Ascending aorta (tissue), 2 donors: ENCODE measurements at regions not wholly inside any gene's neighbourhood (a gene's known extent, or its start where the extent isn't known, plus 50 kb on each side); places are given as distances from the start of the nearest gene placed in this dataset.

Experiments used
- DNase-seq, 2 donors: peaks; one replicate each; pipeline ENCODE4 v3.0.0-alpha.2; 2019; ENCODE audit warnings: low spot score in 2 of 2
- H3K27ac ChIP-seq, 2 donors: fragments of 200-600 bp; sonication (generic); one replicate each; pipeline ENCODE4 v1.5.1; 2016 to 2017; ENCODE audit warnings: mild to moderate bottlenecking in 1 of 2
- H3K27me3 ChIP-seq: fragments of 200-600 bp; sonication (generic); one replicate; pipeline ENCODE4 v1.5.1; 2017
- H3K36me3 ChIP-seq, 2 donors: fragments of 200-600 bp; sonication (generic); one replicate each; pipeline ENCODE4 v1.5.1; 2016
- H3K4me1 ChIP-seq, 2 donors: fragments of 200-600 bp; sonication (generic); one replicate each; pipeline ENCODE4 v1.5.1; 2016 to 2017; ENCODE audit warnings: mild to moderate bottlenecking in 1 of 2
- H3K4me3 ChIP-seq, 2 donors: fragments of 200-600 bp; sonication (generic); one replicate each; pipeline ENCODE4 v1.5.1; 2016 to 2017; ENCODE audit warnings: mild to moderate bottlenecking in 1 of 2
- H3K9me3 ChIP-seq, 2 donors: fragments of 200-600 bp; sonication (generic); one replicate each; pipeline ENCODE4 v1.5.1; 2016
- intact Hi-C: fragments of 100-400 bp; cut with DNase I; formaldehyde crosslinking; loops from one replicate; pipeline ENCODE4 v1.15.1; 2023
- TF ChIP-seq, protein P1 (sequence below), 3 experiments: fragments of 200-600 bp in 2 of 3; fragments of 450-650 bp in 1 of 3; sonication (generic) in 2 of 3; IDR thresholded peaks; one replicate each; pipeline ENCODE4 v1.5.1; 2016 to 2019; ENCODE audit warnings: antibody characterized with exemption in 3 of 3, mild to moderate bottlenecking in 1 of 3, moderate library complexity in 1 of 3

DNA sequence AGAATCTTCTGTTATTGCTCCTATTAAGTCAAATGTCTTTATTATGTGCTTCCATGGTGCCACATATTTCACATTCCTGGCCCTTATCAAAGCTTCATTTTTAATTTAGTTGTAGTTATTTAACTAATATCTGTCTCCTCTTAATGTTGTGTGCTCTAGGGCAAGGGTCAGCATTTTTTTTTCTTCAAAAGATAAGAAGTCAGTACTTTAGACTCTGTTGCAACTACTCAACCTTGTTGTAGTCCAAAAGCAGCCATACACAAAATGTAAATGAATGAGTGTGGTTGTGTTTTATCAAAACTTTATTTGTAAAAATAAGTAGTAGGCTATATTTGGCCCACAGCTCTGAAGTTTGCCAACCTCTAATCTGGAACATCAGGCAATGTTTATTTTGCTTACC, 394.7 kb upstream of the CBLB start:
- Histone ChIP-seq H3K4me1 (no peaks in the 10 kb centered on the region), H3K27me3 (no peaks in the 10 kb centered on the region), H3K4me3 (no peak overlapping the region), H3K36me3 (no peaks in the 10 kb centered on the region), H3K9me3 (no peaks in the 10 kb centered on the region), H3K27ac (no peak overlapping the region)
- intact Hi-C loops: no loop called here
- DNase-seq: no peak
- TF ChIP-seq, protein P1, sequence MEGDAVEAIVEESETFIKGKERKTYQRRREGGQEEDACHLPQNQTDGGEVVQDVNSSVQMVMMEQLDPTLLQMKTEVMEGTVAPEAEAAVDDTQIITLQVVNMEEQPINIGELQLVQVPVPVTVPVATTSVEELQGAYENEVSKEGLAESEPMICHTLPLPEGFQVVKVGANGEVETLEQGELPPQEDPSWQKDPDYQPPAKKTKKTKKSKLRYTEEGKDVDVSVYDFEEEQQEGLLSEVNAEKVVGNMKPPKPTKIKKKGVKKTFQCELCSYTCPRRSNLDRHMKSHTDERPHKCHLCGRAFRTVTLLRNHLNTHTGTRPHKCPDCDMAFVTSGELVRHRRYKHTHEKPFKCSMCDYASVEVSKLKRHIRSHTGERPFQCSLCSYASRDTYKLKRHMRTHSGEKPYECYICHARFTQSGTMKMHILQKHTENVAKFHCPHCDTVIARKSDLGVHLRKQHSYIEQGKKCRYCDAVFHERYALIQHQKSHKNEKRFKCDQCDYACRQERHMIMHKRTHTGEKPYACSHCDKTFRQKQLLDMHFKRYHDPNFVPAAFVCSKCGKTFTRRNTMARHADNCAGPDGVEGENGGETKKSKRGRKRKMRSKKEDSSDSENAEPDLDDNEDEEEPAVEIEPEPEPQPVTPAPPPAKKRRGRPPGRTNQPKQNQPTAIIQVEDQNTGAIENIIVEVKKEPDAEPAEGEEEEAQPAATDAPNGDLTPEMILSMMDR (IDR thresholded peaks at IDR 0.05): no peak

- TF ChIP-seq, protein P1 (IDR thresholded peaks at IDR 0.05): no peak
These were observed 396.9 kb upstream of the CBLB start for GRCh38 chr3:106265704-106266103.

GRCh38 chr3:106268696-106269095, 399.9 kb upstream of the CBLB start:
- H3K4me1 ChIP-seq: no peaks in the 10 kb centered on the region
- H3K27ac ChIP-seq: no peak overlapping the region
- no peaks in the 10 kb centered on the region for H3K36me3 ChIP-seq
- no peak for DNase-seq
- no peaks in the 10 kb centered on the region for H3K9me3 ChIP-seq
- H3K4me3 ChIP-seq: no peak overlapping the region
- intact Hi-C loops: no loop called here
- TF ChIP-seq, protein P1 (IDR thresholded peaks at IDR 0.05): no peak
- H3K27me3 ChIP-seq: no peaks in the 10 kb centered on the region

More at GRCh38 chr3:106265704-106266103, 396.9 kb upstream of the CBLB start:
- H3K27ac ChIP-seq: no peak overlapping the region
- H3K4me1 ChIP-seq: no peaks in the 10 kb centered on the region
- no peak overlapping the region for H3K4me3 ChIP-seq
- no peaks in the 10 kb centered on the region for H3K27me3 ChIP-seq
- no peak for DNase-seq
- intact Hi-C loops: no loop called here
- no peaks in the 10 kb centered on the region for H3K36me3 ChIP-seq
- H3K9me3 ChIP-seq: no peaks in the 10 kb centered on the region

- Histone ChIP-seq H3K9me3 (no peaks in the 10 kb centered on the region), H3K36me3 (no peaks in the 10 kb centered on the region), H3K4me1 (no peaks in the 10 kb centered on the region), H3K27me3 (no peaks in the 10 kb centered on the region), H3K4me3 (no peak overlapping the region), H3K27ac (no peak overlapping the region)
- TF ChIP-seq, protein P1 (IDR thresholded peaks at IDR 0.05): no peak
- DNase-seq: no peak
- intact Hi-C loops: no loop called here
These were observed 403.5 kb upstream of the CBLB start for GRCh38 chr3:106272302-106272701.

- intact Hi-C loops: loop anchor here (1.0 kb wide), 1 partner anchor 23 kb away; no protein-coding TSS in a partner anchor
- no peak for DNase-seq
- H3K9me3 ChIP-seq: no peaks in the 10 kb centered on the region
- H3K4me3 ChIP-seq: no peak overlapping the region
- TF ChIP-seq, protein P1 (IDR thresholded peaks at IDR 0.05): no peak
- H3K27me3 ChIP-seq: no peaks in the 10 kb centered on the region
- H3K4me1 ChIP-seq: no peaks in the 10 kb centered on the region
- no peaks in the 10 kb centered on the region for H3K36me3 ChIP-seq
- H3K27ac ChIP-seq: no peak overlapping the region
These were observed 406.8 kb upstream of the CBLB start for GRCh38 chr3:106275592-106275991.

GRCh38 chr3:106276151-106276550, 407.3 kb upstream of the CBLB start:
- no peak for DNase-seq
- H3K9me3 ChIP-seq: no peaks in the 10 kb centered on the region
- no peaks in the 10 kb centered on the region for H3K4me1 ChIP-seq
- no peak overlapping the region for H3K4me3 ChIP-seq
- H3K36me3 ChIP-seq: no peaks in the 10 kb centered on the region
- no peak overlapping the region for H3K27ac ChIP-seq
- TF ChIP-seq, protein P1 (IDR thresholded peaks at IDR 0.05): no peak
- intact Hi-C loops: no loop called here
- no peaks in the 10 kb centered on the region for H3K27me3 ChIP-seq
